Keratinocyte (primary cell): ENCODE measurements at regions not wholly inside any gene's neighbourhood (a gene's known extent, or its start where the extent isn't known, plus 50 kb on each side); places are given as distances from the start of the nearest gene placed in this dataset.

ENCODE experiments used
- DNase-seq: peaks from one replicate; pipeline ENCODE4 v3.0.0-alpha.2; 2011; ENCODE audit warnings: low read depth, missing footprints, low spot score
- FAIRE-seq: peaks from 2 replicates; lab custom pipeline; 2011; peaks lifted over from hg19 to GRCh38; lab: Jason Lieb, UNC
- H2AFZ ChIP-seq: 2 replicates; pipeline ENCODE4 v1.6.0; 2012; ENCODE audit warnings: low read length, control low read depth, inconsistent platforms; ENCODE audit not compliant: control insufficient read depth
- H3K27ac ChIP-seq: 2 replicates; pipeline ENCODE4 v1.5.1; 2011; ENCODE audit warnings: low read length; ENCODE audit not compliant: control insufficient read depth, insufficient read depth
- H3K27me3 ChIP-seq: 3 replicates; pipeline ENCODE4 v1.6.0; 2011; ENCODE audit warnings: low read length; ENCODE audit not compliant: control insufficient read depth, insufficient read depth; ENCODE audit errors: extremely low read depth
- H3K36me3 ChIP-seq, 2 experiments: 2 replicates in 1 of 2; 3 replicates in 1 of 2; pipeline ENCODE4 v1.5.1; 2011; ENCODE audit warnings: low read length in 2 of 2, mild to moderate bottlenecking in 1 of 2; ENCODE audit not compliant: control insufficient read depth in 2 of 2, insufficient read depth in 2 of 2; ENCODE audit errors: extremely low read depth in 1 of 2
- H3K4me1 ChIP-seq: 3 replicates; pipeline ENCODE4 v1.5.1; 2011; ENCODE audit warnings: low read length; ENCODE audit not compliant: control insufficient read depth, insufficient read depth; ENCODE audit errors: extremely low read depth
- H3K4me2 ChIP-seq: 3 replicates; pipeline ENCODE4 v1.6.0; 2011; ENCODE audit warnings: low read depth, low read length; ENCODE audit not compliant: control insufficient read depth, insufficient read depth; ENCODE audit errors: extremely low read depth
- H3K4me3 ChIP-seq, 3 experiments: fragments of 200-600 bp in 1 of 3; sonication (generic) in 1 of 3; 2 replicates in 2 of 3; 3 replicates in 1 of 3; pipeline ENCODE4 v1.5.1; 2011 to 2016; ENCODE audit warnings: low read length in 3 of 3, mild to moderate bottlenecking in 3 of 3, control low read depth in 2 of 3, inconsistent platforms in 1 of 3, low read depth in 1 of 3, mixed read lengths in 1 of 3, mixed run types in 1 of 3, moderate library complexity in 1 of 3; ENCODE audit not compliant: control insufficient read depth in 2 of 3, insufficient read depth in 2 of 3; ENCODE audit errors: extremely low read depth in 1 of 3
- H3K79me2 ChIP-seq: 2 replicates; pipeline ENCODE4 v1.6.0; 2012; ENCODE audit warnings: low read length; ENCODE audit not compliant: control insufficient read depth, insufficient read depth
- H3K9ac ChIP-seq: 3 replicates; pipeline ENCODE4 v1.6.0; 2011; ENCODE audit warnings: low read length; ENCODE audit not compliant: control insufficient read depth, insufficient read depth; ENCODE audit errors: extremely low read depth
- H3K9me1 ChIP-seq: 3 replicates; pipeline ENCODE4 v1.6.0; 2011; ENCODE audit warnings: low read length; ENCODE audit not compliant: control insufficient read depth, insufficient read depth; ENCODE audit errors: extremely low read depth
- H3K9me3 ChIP-seq: 2 replicates; pipeline ENCODE4 v1.5.1; 2012; ENCODE audit warnings: low read depth, low read length; ENCODE audit not compliant: control insufficient read depth
- H4K20me1 ChIP-seq: 3 replicates; pipeline ENCODE4 v1.6.0; 2011; ENCODE audit warnings: low read length; ENCODE audit not compliant: control insufficient read depth, insufficient read depth; ENCODE audit errors: extremely low read depth
- CTCF ChIP-seq, 3 experiments: IDR thresholded peaks in 1 of 3; conservative IDR thresholded peaks in 1 of 3; optimal IDR thresholded peaks in 1 of 3; 2 replicates in 2 of 3; 3 replicates in 1 of 3; pipeline versions ENCODE3 to v1.5.1; 2011; ENCODE audit warnings: low read length in 3 of 3, mild to moderate bottlenecking in 3 of 3, moderate library complexity in 2 of 3, control low read depth in 1 of 3, inconsistent platforms in 1 of 3; ENCODE audit not compliant: insufficient read depth in 2 of 3; ENCODE audit errors: extremely low read depth in 1 of 3
- EZH2 ChIP-seq: IDR thresholded peaks from one replicate; pipeline ENCODE4 v1.6.1; 2012; ENCODE audit warnings: inconsistent platforms, mild to moderate bottlenecking, low read length, moderate library complexity
- dilution Hi-C: fragments of 300-500 bp; cut with MboI; formaldehyde crosslinking; loops from one replicate; pipeline ENCODE4 v1.7.0; 2020; ENCODE audit warnings: low sequenced_read_pairs; ENCODE audit not compliant: extremely low pct_ligation_motif_present

- Histone ChIP-seq H3K4me1 (peaks cover 15% of the 10 kb centered on the region), H4K20me1 (no peaks in the 10 kb centered on the region), H3K27ac (no peak overlapping the region), H3K27me3 (no peaks in the 10 kb centered on the region), H2AFZ (no peak overlapping the region), H3K9ac (no peak overlapping the region), H3K4me3 (no peak overlapping the region), H3K9me3 (no peaks in the 10 kb centered on the region), H3K4me2 (no peak overlapping the region), H3K36me3 (no peaks in the 10 kb centered on the region), H3K79me2 (no peaks in the 10 kb centered on the region), H3K9me1 (no peaks in the 10 kb centered on the region)
- DNase-seq (no peak), FAIRE-seq (no peak)
- TF ChIP-seq CTCF (optimal IDR thresholded peaks at IDR 0.05 in 1 of 3, IDR thresholded peaks at IDR 0.05 in 1 of 3, conservative IDR thresholded peaks at IDR 0.05 in 1 of 3; ENCODE audit: extremely low read depth in 1 of 3, insufficient read depth in 2 of 3, low read length in 3 of 3) = no peak
- no peak for TF ChIP-seq EZH2
- dilution Hi-C loops = no loop called here
Measured at GRCh38 chr1:8164670-8165069, 138.6 kb upstream of the ERRFI1 start.

- dilution Hi-C loops = no loop called here
- no peaks in the 10 kb centered on the region for H4K20me1 ChIP-seq
- H3K9ac ChIP-seq = no peak overlapping the region
- DNase-seq (no peak), FAIRE-seq (no peak)
- no peaks in the 10 kb centered on the region for H3K9me1 ChIP-seq
- H3K4me1 ChIP-seq = peaks cover 7% of the 10 kb centered on the region
- H3K4me3 ChIP-seq = no peak overlapping the region
- H3K4me2 ChIP-seq = no peak overlapping the region
- H3K27ac ChIP-seq = no peak overlapping the region
- H3K9me3 ChIP-seq = no peaks in the 10 kb centered on the region
- no peaks in the 10 kb centered on the region for H3K79me2 ChIP-seq
- no peaks in the 10 kb centered on the region for H3K27me3 ChIP-seq
- no peak overlapping the region for H2AFZ ChIP-seq
- TF ChIP-seq CTCF (optimal IDR thresholded peaks at IDR 0.05 in 1 of 3, IDR thresholded peaks at IDR 0.05 in 1 of 3, conservative IDR thresholded peaks at IDR 0.05 in 1 of 3; ENCODE audit: extremely low read depth in 1 of 3, insufficient read depth in 2 of 3, low read length in 3 of 3) (no peak), EZH2 (no peak)
- no peaks in the 10 kb centered on the region for H3K36me3 ChIP-seq
Measured at GRCh38 chr1:8163039-8163438, 136.9 kb upstream of the ERRFI1 start.
